Ishikawa (cell line): ENCODE measurements at regions not wholly inside any gene's neighbourhood (a gene's known extent, or its start where the extent isn't known, plus 50 kb on each side); places are given as distances from the start of the nearest gene placed in this dataset.

Experiments used
- CEBPB ChIP-seq: IDR thresholded peaks from 2 replicates; pipeline ENCODE4 v1.6.1; 2012
- EP300 ChIP-seq: IDR thresholded peaks from 2 replicates; pipeline ENCODE4 v1.6.1; 2012; ENCODE audit warnings: borderline replicate concordance
- FOXM1 ChIP-seq: IDR thresholded peaks from 2 replicates; pipeline ENCODE4 v1.6.1; 2012; ENCODE audit warnings: low read depth, borderline replicate concordance
- RAD21 ChIP-seq: IDR thresholded peaks from 2 replicates; pipeline ENCODE4 v1.6.1; 2012; ENCODE audit warnings: low read depth
- TAF1 ChIP-seq: IDR thresholded peaks from 2 replicates; pipeline ENCODE4 v1.6.1; 2012; ENCODE audit warnings: low read depth, mild to moderate bottlenecking
- TEAD4 ChIP-seq: IDR thresholded peaks from 2 replicates; pipeline ENCODE4 v1.6.1; 2012
- YY1 ChIP-seq: IDR thresholded peaks from 2 replicates; pipeline ENCODE4 v1.6.1; 2012; ENCODE audit warnings: low read depth
- TF ChIP-seq, protein P1 (sequence below): IDR thresholded peaks from 2 replicates; pipeline ENCODE4 v1.6.1; 2012; ENCODE audit warnings: low read depth, mild to moderate bottlenecking
- TF ChIP-seq, protein P2 (sequence below): IDR thresholded peaks from 2 replicates; pipeline ENCODE4 v1.6.1; 2012

DNA sequence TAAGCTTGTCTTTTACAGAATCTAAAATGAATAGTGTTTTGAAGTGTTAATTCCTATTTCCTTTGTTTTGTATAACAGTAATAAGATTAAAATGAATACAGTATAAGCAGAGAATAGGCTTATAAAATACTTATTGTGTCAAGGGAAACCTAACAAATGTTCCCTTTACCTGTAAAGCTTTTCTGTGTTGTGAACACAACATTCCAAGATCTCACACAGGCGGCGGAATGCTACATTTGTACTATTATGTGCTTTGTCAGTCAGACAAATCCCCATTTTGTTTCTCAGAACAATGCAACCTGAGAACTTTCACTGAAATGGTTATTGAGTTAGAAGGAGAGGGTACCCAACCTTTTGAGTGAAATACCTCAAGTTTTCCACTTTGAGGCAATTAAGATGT, 1170.3 kb downstream of the OLFM4 start:
- TF ChIP-seq CEBPB (no peak), FOXM1 (no peak), RAD21 (no peak), EP300 (no peak), YY1 (no peak), TAF1 (no peak), TEAD4 (no peak)
- TF ChIP-seq, protein P1, sequence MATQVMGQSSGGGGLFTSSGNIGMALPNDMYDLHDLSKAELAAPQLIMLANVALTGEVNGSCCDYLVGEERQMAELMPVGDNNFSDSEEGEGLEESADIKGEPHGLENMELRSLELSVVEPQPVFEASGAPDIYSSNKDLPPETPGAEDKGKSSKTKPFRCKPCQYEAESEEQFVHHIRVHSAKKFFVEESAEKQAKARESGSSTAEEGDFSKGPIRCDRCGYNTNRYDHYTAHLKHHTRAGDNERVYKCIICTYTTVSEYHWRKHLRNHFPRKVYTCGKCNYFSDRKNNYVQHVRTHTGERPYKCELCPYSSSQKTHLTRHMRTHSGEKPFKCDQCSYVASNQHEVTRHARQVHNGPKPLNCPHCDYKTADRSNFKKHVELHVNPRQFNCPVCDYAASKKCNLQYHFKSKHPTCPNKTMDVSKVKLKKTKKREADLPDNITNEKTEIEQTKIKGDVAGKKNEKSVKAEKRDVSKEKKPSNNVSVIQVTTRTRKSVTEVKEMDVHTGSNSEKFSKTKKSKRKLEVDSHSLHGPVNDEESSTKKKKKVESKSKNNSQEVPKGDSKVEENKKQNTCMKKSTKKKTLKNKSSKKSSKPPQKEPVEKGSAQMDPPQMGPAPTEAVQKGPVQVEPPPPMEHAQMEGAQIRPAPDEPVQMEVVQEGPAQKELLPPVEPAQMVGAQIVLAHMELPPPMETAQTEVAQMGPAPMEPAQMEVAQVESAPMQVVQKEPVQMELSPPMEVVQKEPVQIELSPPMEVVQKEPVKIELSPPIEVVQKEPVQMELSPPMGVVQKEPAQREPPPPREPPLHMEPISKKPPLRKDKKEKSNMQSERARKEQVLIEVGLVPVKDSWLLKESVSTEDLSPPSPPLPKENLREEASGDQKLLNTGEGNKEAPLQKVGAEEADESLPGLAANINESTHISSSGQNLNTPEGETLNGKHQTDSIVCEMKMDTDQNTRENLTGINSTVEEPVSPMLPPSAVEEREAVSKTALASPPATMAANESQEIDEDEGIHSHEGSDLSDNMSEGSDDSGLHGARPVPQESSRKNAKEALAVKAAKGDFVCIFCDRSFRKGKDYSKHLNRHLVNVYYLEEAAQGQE = no peak
- TF ChIP-seq, protein P2, sequence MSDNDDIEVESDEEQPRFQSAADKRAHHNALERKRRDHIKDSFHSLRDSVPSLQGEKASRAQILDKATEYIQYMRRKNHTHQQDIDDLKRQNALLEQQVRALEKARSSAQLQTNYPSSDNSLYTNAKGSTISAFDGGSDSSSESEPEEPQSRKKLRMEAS = no peak
